HepG2 (cell line): ENCODE measurements at regions not wholly inside any gene's neighbourhood (a gene's known extent, or its start where the extent isn't known, plus 50 kb on each side); places are given as distances from the start of the nearest gene placed in this dataset.

Experiments
- CBFB ChIP-seq: sonication (generic); formaldehyde crosslinking; IDR thresholded peaks from 2 replicates; pipeline ENCODE4 v1.4.0; 2020; ENCODE audit warnings: missing genetic modification reagents
- ELF4 ChIP-seq: sonication (generic); formaldehyde crosslinking; IDR thresholded peaks from 2 replicates; pipeline ENCODE4 v1.5.0; 2020; ENCODE audit warnings: missing genetic modification reagents, mild to moderate bottlenecking, moderate library complexity, borderline replicate concordance
- FOXA1 ChIP-seq, 2 experiments: fragments of 450-650 bp in 1 of 2; sonication (generic) in 1 of 2; formaldehyde crosslinking in 1 of 2; IDR thresholded peaks; 2 replicates each; pipeline versions ENCODE4 v1.4.0 to v1.6.1; 2016 to 2020; ENCODE audit warnings: missing genetic modification reagents in 1 of 2
- HOXA3 ChIP-seq: sonication (generic); formaldehyde crosslinking; IDR thresholded peaks from 2 replicates; pipeline ENCODE4 v1.5.0; 2020; ENCODE audit warnings: missing genetic modification reagents
- NR2F1 ChIP-seq, 2 experiments: fragments of 450-650 bp in 1 of 2; formaldehyde crosslinking in 1 of 2; IDR thresholded peaks; 2 replicates each; pipeline versions ENCODE4 v1.5.0 to v1.6.1; 2016 to 2020; ENCODE audit warnings: mild to moderate bottlenecking in 1 of 2, missing compliant biosample characterization in 1 of 2, missing genetic modification reagents in 1 of 2, moderate library complexity in 1 of 2
- SMC3 ChIP-seq: IDR thresholded peaks from 2 replicates; pipeline ENCODE4 v1.6.1; 2011; ENCODE audit warnings: low read length, improper control_type of control experiment
- SRSF4 ChIP-seq: fragments of 200-400 bp; formaldehyde crosslinking; IDR thresholded peaks from one replicate; pipeline ENCODE4 v1.6.1; 2018; ENCODE audit warnings: mild to moderate bottlenecking, low read depth, low read length, moderate library complexity; ENCODE audit not compliant: poor library complexity, severe bottlenecking
- TFDP1 ChIP-seq: IDR thresholded peaks from 2 replicates; pipeline ENCODE4 v1.6.1; 2016; ENCODE audit warnings: missing compliant biosample characterization, missing genetic modification reagents, borderline replicate concordance
- TP53 ChIP-seq: sonication (generic); formaldehyde crosslinking; conservative IDR thresholded peaks from 2 replicates; pipeline ENCODE4 v1.4.0; 2020; ENCODE audit warnings: missing genetic modification reagents
- ZBED4 ChIP-seq: sonication (generic); formaldehyde crosslinking; IDR thresholded peaks from 2 replicates; pipeline ENCODE4 v1.4.0; 2020; ENCODE audit warnings: missing genetic modification reagents, borderline replicate concordance
- ZHX2 ChIP-seq, 2 experiments: sonication (generic) in 1 of 2; formaldehyde crosslinking in 1 of 2; IDR thresholded peaks; 2 replicates each; pipeline versions ENCODE4 v1.6.1 to v1.9.0; 2014 to 2022; ENCODE audit warnings: antibody characterized with exemption in 1 of 2, borderline replicate concordance in 1 of 2, inconsistent platforms in 1 of 2, low read depth in 1 of 2, missing genetic modification reagents in 1 of 2
- ZNF18 ChIP-seq: sonication (generic); formaldehyde crosslinking; IDR thresholded peaks from 2 replicates; pipeline ENCODE4 v1.8.0; 2022; ENCODE audit warnings: mild to moderate bottlenecking, missing genetic modification reagents; ENCODE audit not compliant: insufficient replicate concordance
- ZNF225 ChIP-seq: sonication (generic); formaldehyde crosslinking; IDR thresholded peaks from 2 replicates; pipeline ENCODE4 v1.4.0; 2020; ENCODE audit warnings: mild to moderate bottlenecking, missing genetic modification reagents
- ZNF766 ChIP-seq: sonication (generic); formaldehyde crosslinking; IDR thresholded peaks from 2 replicates; pipeline ENCODE4 v1.5.0; 2020; ENCODE audit warnings: missing genetic modification reagents, borderline replicate concordance

GRCh38 chr6:26205161-26205624 lies 118.0 kb downstream of the HFE start (continued):
- TF ChIP-seq ZBED4 (CRISPR knock-in tag) (peak; percentile 21; the same call in 1 of the 2 replicates), TFDP1 (peak; percentile 59; the same call in 1 of the 2 replicates), SRSF4 (no peak), NR2F1 (CRISPR knock-in tag; IDR thresholded peaks at IDR 0.05) (0 out of 4 replicates have a peak, but pooled peaks of 1 of the 2 experiments have one; percentile 32), TP53 (CRISPR knock-in tag) (peak; percentile 74; the same call in 1 of the 2 replicates), ZHX2 (IDR thresholded peaks at IDR 0.05; ENCODE audit: low read depth) (peak; percentile 84), ZHX2 (CRISPR knock-in tag; IDR thresholded peaks at IDR 0.05; ENCODE audit: borderline replicate concordance) (peak; percentile 42; the same call in 1 of the 2 replicates), ELF4 (CRISPR knock-in tag) (peak; percentile 54; the same call in 1 of the 2 replicates), FOXA1 (IDR thresholded peaks at IDR 0.05) (no peak), FOXA1 (CRISPR knock-in tag; IDR thresholded peaks at IDR 0.05) (no peak), HOXA3 (CRISPR knock-in tag) (peak; percentile 84), SMC3 (no peak), ZNF225 (CRISPR knock-in tag) (no peak), CBFB (CRISPR knock-in tag) (peak; percentile 71; the same call in 1 of the 2 replicates), ZNF766 (CRISPR knock-in tag) (0 out of 2 replicates have a peak, but pooled peaks have one; percentile 7), ZNF18 (CRISPR knock-in tag) (no peak)
